Upper lobe of right lung (tissue), 1 donor: ENCODE measurements at regions not wholly inside any gene's neighbourhood (a gene's known extent, or its start where the extent isn't known, plus 50 kb on each side); places are given as distances from the start of the nearest gene placed in this dataset.

Experiments
- ATAC-seq: fragments of 200-7000 bp; cut with Tn5 transposase; one replicate; pipeline ENCODE4 v1.9.1; 2020; ENCODE audit warnings: mild to moderate bottlenecking, moderate library complexity
- DNase-seq: peaks from one replicate; pipeline ENCODE4 v3.0.0-alpha.2; 2020
- H3K27ac ChIP-seq: fragments of 200-600 bp; one replicate; pipeline ENCODE4 v1.8.0; 2022
- H3K27me3 ChIP-seq: fragments of 200-600 bp; one replicate; pipeline ENCODE4 v1.8.0; 2022; ENCODE audit warnings: mild to moderate bottlenecking
- H3K36me3 ChIP-seq: fragments of 200-600 bp; one replicate; pipeline ENCODE4 v1.8.0; 2022
- H3K4me1 ChIP-seq: fragments of 200-600 bp; one replicate; pipeline ENCODE4 v1.8.0; 2022
- H3K4me3 ChIP-seq: fragments of 200-600 bp; one replicate; pipeline ENCODE4 v1.8.0; 2022; ENCODE audit warnings: mild to moderate bottlenecking
- H3K9me3 ChIP-seq: fragments of 200-600 bp; one replicate; pipeline ENCODE4 v1.8.0; 2022
- intact Hi-C: fragments of 100-400 bp; cut with DNase I; formaldehyde crosslinking; loops from one replicate; pipeline ENCODE4 v1.11.0; 2022
- TF ChIP-seq, protein P1 (sequence below): fragments of 200-600 bp; IDR thresholded peaks from one replicate; pipeline ENCODE4 v1.8.0; 2022; ENCODE audit warnings: antibody characterized with exemption
- donor health status: DM: no; HTN: yes; CAD: no; lungs with severe emphysema.

DNA sequence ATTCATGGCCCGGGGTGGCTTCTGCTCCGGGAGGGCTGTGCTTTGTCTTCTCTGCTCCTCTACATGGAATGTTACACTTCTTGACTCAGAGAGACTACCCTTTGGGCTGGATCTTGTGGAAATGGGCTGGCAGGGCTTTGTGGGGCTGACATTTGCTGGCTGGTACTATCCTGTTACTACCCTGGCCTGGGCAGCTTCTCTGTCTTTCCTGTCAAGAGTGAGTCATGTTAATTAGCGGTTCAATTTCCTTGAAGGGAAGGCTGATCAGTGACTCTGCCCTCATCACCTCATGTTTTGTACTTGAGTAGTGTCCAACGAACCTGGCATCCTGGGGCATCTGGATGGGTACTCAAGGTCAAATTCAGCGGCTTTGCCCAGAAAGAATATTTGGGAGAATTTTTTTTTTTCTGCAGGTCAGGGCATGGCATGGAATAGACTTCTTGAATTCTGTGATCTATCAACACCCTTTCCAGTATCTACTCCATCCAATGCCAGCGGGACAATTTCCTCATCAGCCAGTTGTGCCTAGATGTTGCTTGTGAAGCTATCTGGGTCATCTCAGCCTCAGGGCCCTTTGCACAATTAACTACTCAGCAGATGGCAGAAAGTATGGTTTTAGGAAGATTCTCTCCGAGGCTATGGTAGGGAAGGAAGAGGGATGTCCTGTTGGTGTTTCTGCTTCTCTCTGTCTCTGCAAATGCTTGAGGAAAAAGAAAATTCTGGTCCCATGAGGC, 140.5 kb upstream of the PLET1 start:
- no peak overlapping the region for H3K27ac ChIP-seq
- intact Hi-C loops: no loop called here

DNA sequence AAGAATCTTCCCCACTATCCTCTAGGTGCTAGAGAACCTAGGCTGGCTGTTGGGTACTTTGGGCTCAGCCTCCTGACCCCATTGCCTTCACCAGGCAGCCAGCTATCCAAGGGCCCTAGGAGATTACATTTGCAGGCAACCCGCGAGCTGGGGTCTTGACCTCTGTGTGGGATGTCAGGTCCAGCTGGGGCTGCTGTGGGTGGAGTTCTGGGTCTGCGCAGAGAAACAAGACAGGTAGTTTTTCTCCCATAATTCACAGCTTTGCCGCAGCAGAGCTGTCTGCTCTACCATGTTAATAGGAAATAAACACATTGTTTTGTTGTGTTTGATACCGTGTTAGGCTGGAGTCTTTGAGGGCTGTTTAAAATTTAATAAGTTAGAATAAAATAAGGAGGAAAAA, 142.8 kb upstream of the PLET1 start:
- no peaks in the 10 kb centered on the region for H3K9me3 ChIP-seq
- H3K36me3 ChIP-seq: no peaks in the 10 kb centered on the region
- H3K27me3 ChIP-seq: no peaks in the 10 kb centered on the region
- TF ChIP-seq, protein P1, sequence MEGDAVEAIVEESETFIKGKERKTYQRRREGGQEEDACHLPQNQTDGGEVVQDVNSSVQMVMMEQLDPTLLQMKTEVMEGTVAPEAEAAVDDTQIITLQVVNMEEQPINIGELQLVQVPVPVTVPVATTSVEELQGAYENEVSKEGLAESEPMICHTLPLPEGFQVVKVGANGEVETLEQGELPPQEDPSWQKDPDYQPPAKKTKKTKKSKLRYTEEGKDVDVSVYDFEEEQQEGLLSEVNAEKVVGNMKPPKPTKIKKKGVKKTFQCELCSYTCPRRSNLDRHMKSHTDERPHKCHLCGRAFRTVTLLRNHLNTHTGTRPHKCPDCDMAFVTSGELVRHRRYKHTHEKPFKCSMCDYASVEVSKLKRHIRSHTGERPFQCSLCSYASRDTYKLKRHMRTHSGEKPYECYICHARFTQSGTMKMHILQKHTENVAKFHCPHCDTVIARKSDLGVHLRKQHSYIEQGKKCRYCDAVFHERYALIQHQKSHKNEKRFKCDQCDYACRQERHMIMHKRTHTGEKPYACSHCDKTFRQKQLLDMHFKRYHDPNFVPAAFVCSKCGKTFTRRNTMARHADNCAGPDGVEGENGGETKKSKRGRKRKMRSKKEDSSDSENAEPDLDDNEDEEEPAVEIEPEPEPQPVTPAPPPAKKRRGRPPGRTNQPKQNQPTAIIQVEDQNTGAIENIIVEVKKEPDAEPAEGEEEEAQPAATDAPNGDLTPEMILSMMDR: no peak
- no peak overlapping the region for H3K4me3 ChIP-seq
- DNase-seq (no peak), ATAC-seq (no peak)
- H3K27ac ChIP-seq: no peak overlapping the region
- no peaks in the 10 kb centered on the region for H3K4me1 ChIP-seq
- intact Hi-C loops: no loop called here

More for the DNA sequence above, 140.5 kb upstream of the PLET1 start:
- ATAC-seq: no peak
- TF ChIP-seq, protein P1: no peak
- Histone ChIP-seq H3K4me1 (no peaks in the 10 kb centered on the region), H3K4me3 (no peak overlapping the region), H3K9me3 (no peaks in the 10 kb centered on the region), H3K27me3 (no peaks in the 10 kb centered on the region), H3K36me3 (no peaks in the 10 kb centered on the region)
- no peak for DNase-seq

- Histone ChIP-seq H3K9me3 (no peaks in the 10 kb centered on the region), H3K27me3 (no peaks in the 10 kb centered on the region), H3K4me1 (no peaks in the 10 kb centered on the region), H3K27ac (no peak overlapping the region), H3K4me3 (no peak overlapping the region), H3K36me3 (no peaks in the 10 kb centered on the region)
- TF ChIP-seq, protein P1: no peak
- intact Hi-C loops: no loop called here
- DNase-seq: no peak
- ATAC-seq: no peak
Observed at GRCh38 chr11:112404112-112404511, 143.5 kb upstream of the PLET1 start.

- H3K27me3 ChIP-seq: no peaks in the 10 kb centered on the region
- H3K4me1 ChIP-seq: no peaks in the 10 kb centered on the region
- H3K4me3 ChIP-seq: no peak overlapping the region
- intact Hi-C loops: no loop called here
- H3K9me3 ChIP-seq: no peaks in the 10 kb centered on the region
- ATAC-seq: no peak
- TF ChIP-seq, protein P1: no peak
- no peak for DNase-seq
- no peaks in the 10 kb centered on the region for H3K36me3 ChIP-seq
- H3K27ac ChIP-seq: no peak overlapping the region
Observed at GRCh38 chr11:112408517-112408916, 147.9 kb upstream of the PLET1 start.

DNA sequence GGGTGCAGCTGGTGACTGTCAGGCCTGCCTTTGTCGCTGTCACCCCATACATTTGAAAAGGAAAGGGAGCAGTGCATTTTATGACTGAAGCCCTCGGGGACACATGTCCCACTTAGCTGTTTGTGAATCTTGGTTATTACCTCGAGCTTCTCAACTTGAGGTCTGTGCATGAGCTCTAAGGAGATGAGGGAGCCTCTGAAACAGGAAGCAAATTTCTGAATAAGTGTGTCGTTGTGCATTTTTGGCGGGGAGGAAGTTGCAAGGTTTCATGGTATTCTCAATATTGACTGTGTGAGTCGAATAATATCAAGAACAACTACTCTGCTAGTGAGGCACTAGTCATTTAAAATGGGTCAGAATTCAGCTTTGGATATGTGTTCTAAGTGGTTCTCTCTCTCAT, 149.7 kb upstream of the PLET1 start:
- no peak overlapping the region for H3K27ac ChIP-seq
- TF ChIP-seq, protein P1: no peak
- intact Hi-C loops: no loop called here
- peaks cover 4% of the 10 kb centered on the region for H3K9me3 ChIP-seq
- ATAC-seq (no peak), DNase-seq (no peak)
- H3K4me3 ChIP-seq: no peak overlapping the region
- no peaks in the 10 kb centered on the region for H3K27me3 ChIP-seq
- no peaks in the 10 kb centered on the region for H3K4me1 ChIP-seq
- no peaks in the 10 kb centered on the region for H3K36me3 ChIP-seq

GRCh38 chr11:112412383-112412782, 151.7 kb upstream of the PLET1 start:
- H3K36me3 ChIP-seq: no peaks in the 10 kb centered on the region
- no peaks in the 10 kb centered on the region for H3K27me3 ChIP-seq
- no peak overlapping the region for H3K4me3 ChIP-seq
- no peaks in the 10 kb centered on the region for H3K4me1 ChIP-seq
- intact Hi-C loops: no loop called here
- TF ChIP-seq, protein P1: no peak
- peaks cover 4% of the 10 kb centered on the region for H3K9me3 ChIP-seq
- no peak overlapping the region for H3K27ac ChIP-seq
- DNase-seq (no peak), ATAC-seq (no peak)
